ENCODE measurements at regions not wholly inside any gene's neighbourhood (a gene's known extent, or its start where the extent isn't known, plus 50 kb on each side); places are given as distances from the start of the nearest gene placed in this dataset.

GRCh38 chr21:38170283-38170682, 86.5 kb upstream of the KCNJ15 start:
- peak; percentile 44 for TF ChIP-seq CTCF (conservative IDR thresholded peaks at IDR 0.05; ENCODE audit: low read depth, low read length)
- TF ChIP-seq POLR2A (IDR thresholded peaks at IDR 0.05; ENCODE audit: low read depth, low read length), result no peak
- TF ChIP-seq NFE2L2 (IDR thresholded peaks at IDR 0.05; ENCODE audit: low read depth, low read length), result no peak
- TF ChIP-seq RCOR1 (IDR thresholded peaks at IDR 0.05; ENCODE audit: insufficient replicate concordance, low read length), result no peak
- peak; percentile 59 for TF ChIP-seq SMC3 (IDR thresholded peaks at IDR 0.05; ENCODE audit: low read depth, low read length)
- TF ChIP-seq BHLHE40 (IDR thresholded peaks at IDR 0.05; ENCODE audit: low read depth, low read length), result no peak
- TF ChIP-seq RFX5 (IDR thresholded peaks at IDR 0.05; ENCODE audit: low read depth, low read length), result no peak
- no peak for TF ChIP-seq MXI1 (IDR thresholded peaks at IDR 0.05; ENCODE audit: borderline replicate concordance, low read depth, low read length)

All from IMR-90 (cell line).